Lung (tissue), 11 donors: ENCODE measurements at regions not wholly inside any gene's neighbourhood (a gene's known extent, or its start where the extent isn't known, plus 50 kb on each side); places are given as distances from the start of the nearest gene placed in this dataset.

ENCODE experiments used
- ATAC-seq: fragments of 200-7000 bp; cut with Tn5 transposase; one replicate; pipeline ENCODE4 v1.9.1; 2020; ENCODE audit warnings: moderate number of reproducible peaks; ENCODE audit not compliant: insufficient read depth, low FRiP score
- DNase-seq, 3 donors: peaks; one replicate each; pipeline ENCODE4 v3.0.0-alpha.2; 2013 to 2017
- H3K27ac ChIP-seq, 2 donors: one replicate each; pipeline ENCODE4 v1.5.1; 2013; ENCODE audit warnings: mild to moderate bottlenecking in 2 of 2, moderate library complexity in 2 of 2, control low read depth in 1 of 2, inconsistent platforms in 1 of 2, low read depth in 1 of 2, low read length in 1 of 2
- H3K27me3 ChIP-seq, 3 donors: one replicate each; pipeline ENCODE4 v1.5.1; 2013; ENCODE audit warnings: low read length in 2 of 3; ENCODE audit not compliant: control insufficient read depth in 3 of 3, insufficient read depth in 3 of 3
- H3K36me3 ChIP-seq, 4 donors: one replicate each; pipeline ENCODE4 v1.5.1; 2013; ENCODE audit warnings: low read length in 4 of 4, mild to moderate bottlenecking in 1 of 4, moderate library complexity in 1 of 4; ENCODE audit not compliant: control insufficient read depth in 4 of 4, insufficient read depth in 4 of 4
- H3K4me1 ChIP-seq, 5 donors: one replicate each; pipeline ENCODE4 v1.5.1; 2013; ENCODE audit warnings: low read length in 5 of 5, mild to moderate bottlenecking in 2 of 5, moderate library complexity in 1 of 5; ENCODE audit not compliant: control insufficient read depth in 5 of 5, insufficient read depth in 5 of 5
- H3K4me3 ChIP-seq: one replicate; pipeline ENCODE4 v1.5.1; 2013; ENCODE audit warnings: mild to moderate bottlenecking, control low read depth, moderate library complexity
- H3K9ac ChIP-seq, 2 donors: one replicate each; pipeline ENCODE4 v1.5.1; 2013; ENCODE audit warnings: low read length in 2 of 2, control low read depth in 1 of 2; ENCODE audit not compliant: insufficient read depth in 1 of 2
- H3K9me3 ChIP-seq, 4 donors: one replicate each; pipeline ENCODE4 v1.5.1; 2013; ENCODE audit warnings: low read length in 3 of 4, mild to moderate bottlenecking in 1 of 4, moderate library complexity in 1 of 4; ENCODE audit not compliant: control insufficient read depth in 4 of 4, insufficient read depth in 3 of 4
- WGBS, 2 donors: extraction: QIAGEN DNeasy Blood & Tissue Kit; methylation state at CpG; one replicate each; pipeline ENCODE4 v1.1.7; 2013; 5-methylcytosine and 5-hydroxymethylcytosine counted together
- TF ChIP-seq, protein P1 (sequence below): IDR thresholded peaks from 2 replicates; pipeline ENCODE4 v1.5.1; 2012; ENCODE audit warnings: mild to moderate bottlenecking; ENCODE audit errors: control extremely low read depth, extremely low read depth
- donor health status: control.
- donor health status: control.
- donor health status: Bipolar disorder and iron deficiency.
- donor health status: healthy.
- donor health status: DM: yes; HTN: yes; CAD: no.

- Histone ChIP-seq H3K9me3 (peaks cover 0 to 2% (median 0%) of the 10 kb centered on the region in 4 donors), H3K36me3 (no peaks in the 10 kb centered on the region), H3K4me1 (peaks cover 0 to 16% (median 5%) of the 10 kb centered on the region in 5 donors), H3K27me3 (peaks cover 0 to 2% (median 0%) of the 10 kb centered on the region in 3 donors), H3K27ac (no peak overlapping the region), H3K4me3 (no peak overlapping the region), H3K9ac (no peak overlapping the region)
- DNase-seq (no peak), ATAC-seq (no peak)
- TF ChIP-seq, protein P1, sequence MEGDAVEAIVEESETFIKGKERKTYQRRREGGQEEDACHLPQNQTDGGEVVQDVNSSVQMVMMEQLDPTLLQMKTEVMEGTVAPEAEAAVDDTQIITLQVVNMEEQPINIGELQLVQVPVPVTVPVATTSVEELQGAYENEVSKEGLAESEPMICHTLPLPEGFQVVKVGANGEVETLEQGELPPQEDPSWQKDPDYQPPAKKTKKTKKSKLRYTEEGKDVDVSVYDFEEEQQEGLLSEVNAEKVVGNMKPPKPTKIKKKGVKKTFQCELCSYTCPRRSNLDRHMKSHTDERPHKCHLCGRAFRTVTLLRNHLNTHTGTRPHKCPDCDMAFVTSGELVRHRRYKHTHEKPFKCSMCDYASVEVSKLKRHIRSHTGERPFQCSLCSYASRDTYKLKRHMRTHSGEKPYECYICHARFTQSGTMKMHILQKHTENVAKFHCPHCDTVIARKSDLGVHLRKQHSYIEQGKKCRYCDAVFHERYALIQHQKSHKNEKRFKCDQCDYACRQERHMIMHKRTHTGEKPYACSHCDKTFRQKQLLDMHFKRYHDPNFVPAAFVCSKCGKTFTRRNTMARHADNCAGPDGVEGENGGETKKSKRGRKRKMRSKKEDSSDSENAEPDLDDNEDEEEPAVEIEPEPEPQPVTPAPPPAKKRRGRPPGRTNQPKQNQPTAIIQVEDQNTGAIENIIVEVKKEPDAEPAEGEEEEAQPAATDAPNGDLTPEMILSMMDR, result no peak
Observed at GRCh38 chr9:117490199-117490598, 75.3 kb upstream of the ASTN2 start.

GRCh38 chr9:117488659-117489058, 73.8 kb upstream of the ASTN2 start:
- H3K27me3 ChIP-seq, result peaks cover 0 to 3% (median under 1%) of the 10 kb centered on the region in 3 donors
- H3K4me1 ChIP-seq, result peaks cover 0 to 16% (median 5%) of the 10 kb centered on the region in 5 donors
- H3K9me3 ChIP-seq, result peaks cover 0 to 1% (median 0%) of the 10 kb centered on the region in 4 donors
- H3K36me3 ChIP-seq, result no peaks in the 10 kb centered on the region
- no peak for DNase-seq
- TF ChIP-seq, protein P1, result no peak
- H3K9ac ChIP-seq, result no peak overlapping the region
- WGBS, 2 donors, result 87 to 90% methylated on average over 4 of the region's 4 CpGs
- H3K4me3 ChIP-seq, result no peak overlapping the region
- no peak for ATAC-seq
- no peak overlapping the region for H3K27ac ChIP-seq

- no peak overlapping the region for H3K4me3 ChIP-seq
- no peaks in the 10 kb centered on the region for H3K36me3 ChIP-seq
- no peaks in the 10 kb centered on the region for H3K9me3 ChIP-seq
- H3K9ac ChIP-seq, result no peak overlapping the region
- ATAC-seq (peak; percentile 96), DNase-seq (peak; percentile 82 to 86 (median 85))
- H3K4me1 ChIP-seq, result peaks cover 0 to 16% (median 5%) of the 10 kb centered on the region in 5 donors
- peaks cover 0 to 5% (median 3%) of the 10 kb centered on the region in 3 donors for H3K27me3 ChIP-seq
- no peak overlapping the region for H3K27ac ChIP-seq
- WGBS, 2 donors, result 7 to 11% methylated on average over 15 of the region's 15 CpGs
- TF ChIP-seq, protein P1, result peak; percentile 48
Observed at GRCh38 chr9:117487555-117488175, 72.8 kb upstream of the ASTN2 start.

GRCh38 chr9:117486426-117486825, 71.6 kb upstream of the ASTN2 start:
- H3K9me3 ChIP-seq, result no peaks in the 10 kb centered on the region
- 66 to 69% methylated on average over 2 of the region's 2 CpGs for WGBS, 2 donors
- DNase-seq, result no peak
- H3K27me3 ChIP-seq, result peaks cover 0 to 5% (median 3%) of the 10 kb centered on the region in 3 donors
- H3K27ac ChIP-seq, result no peak overlapping the region
- TF ChIP-seq, protein P1, result no peak
- H3K4me1 ChIP-seq, result peaks cover 0 to 14% (median 5%) of the 10 kb centered on the region in 5 donors
- no peak for ATAC-seq
- no peaks in the 10 kb centered on the region for H3K36me3 ChIP-seq
- H3K4me3 ChIP-seq, result no peak overlapping the region
- no peak overlapping the region for H3K9ac ChIP-seq
